ENCODE measurements at regions not wholly inside any gene's neighbourhood (a gene's known extent, or its start where the extent isn't known, plus 50 kb on each side); places are given as distances from the start of the nearest gene placed in this dataset.
"Not testable (repeated sequence)": the region's sequence is repeated elsewhere in the genome, so short reads cannot be mapped to it uniquely, and the experiment has no call there.

GRCh38 chr6:69466979-69467570, 329.7 kb downstream of the LMBRD1 start:
- no peak for DNase-seq

GRCh38 chr6:69465866-69466265, 330.9 kb downstream of the LMBRD1 start:
- no peak for DNase-seq

GRCh38 chr6:69456086-69456485, 340.7 kb downstream of the LMBRD1 start:
- DNase-seq, result peak; percentile 73

GRCh38 chr6:69454619-69455018, 342.2 kb downstream of the LMBRD1 start:
- not testable (repeated sequence) for DNase-seq

DNA sequence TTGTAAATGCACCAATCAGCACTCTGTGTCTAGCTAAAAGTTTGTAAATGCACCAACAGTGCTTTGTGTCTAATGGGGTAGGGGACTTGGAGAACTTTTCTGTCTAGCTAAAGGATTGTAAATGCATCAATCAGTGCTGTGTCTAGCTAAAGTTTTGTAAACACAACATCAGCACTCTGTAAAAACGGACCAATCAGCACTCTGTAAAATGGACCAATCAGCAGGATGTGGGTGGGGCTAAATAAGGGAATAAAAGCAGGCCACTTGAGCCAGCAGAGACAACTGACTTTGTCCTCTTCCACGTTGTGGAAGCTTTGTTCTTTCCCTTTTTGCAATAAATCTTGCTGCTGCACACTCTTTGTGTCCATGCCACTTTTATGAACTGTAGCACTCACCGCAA, 346.3 kb downstream of the LMBRD1 start:
- not testable (repeated sequence) for DNase-seq

DNA sequence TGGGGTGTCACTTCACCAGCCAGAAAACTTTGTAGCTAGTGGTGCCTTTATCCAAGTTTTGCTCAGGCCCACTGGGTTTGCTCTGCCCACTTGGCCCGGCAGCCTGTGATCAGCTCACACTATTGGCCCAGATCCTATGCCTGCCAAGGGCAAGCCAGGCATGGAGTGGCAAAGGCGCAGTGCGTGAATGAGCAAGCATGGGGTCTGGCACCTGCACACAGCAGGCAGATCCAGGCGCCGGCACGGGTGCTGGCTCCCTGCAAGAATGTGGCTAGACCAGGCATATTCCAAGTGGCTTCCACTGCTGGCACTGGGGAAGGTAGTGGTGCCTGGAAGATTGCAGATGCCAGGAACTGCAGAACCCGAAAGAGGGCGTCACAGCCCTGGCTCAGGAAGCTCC, 346.9 kb downstream of the LMBRD1 start:
- DNase-seq, result no peak

All from NCI-H774 (cell line).